Lower leg skin (tissue), 4 donors: ENCODE measurements at regions not wholly inside any gene's neighbourhood (a gene's known extent, or its start where the extent isn't known, plus 50 kb on each side); places are given as distances from the start of the nearest gene placed in this dataset.

ENCODE experiments used
- DNase-seq, 2 donors: peaks; one replicate each; pipeline ENCODE4 v3.0.0-alpha.2; 2019; ENCODE audit warnings: low spot score in 2 of 2
- H3K4me3 ChIP-seq: fragments of 200-600 bp; sonication (generic); 2 replicates; pipeline ENCODE4 v1.5.1; 2017; ENCODE audit warnings: mild to moderate bottlenecking, low read depth; ENCODE audit not compliant: poor library complexity, severe bottlenecking
- CTCF ChIP-seq, 3 donors: fragments of 450-650 bp; IDR thresholded peaks; one replicate each; pipeline ENCODE4 v1.5.1; 2016; ENCODE audit warnings: antibody characterized with exemption in 3 of 3, mild to moderate bottlenecking in 3 of 3, moderate library complexity in 2 of 3
- POLR2A ChIP-seq, 2 donors: fragments of 450-650 bp; IDR thresholded peaks; one replicate each; pipeline ENCODE4 v1.6.1; 2016 to 2017; ENCODE audit warnings: antibody characterized with exemption in 2 of 2, mild to moderate bottlenecking in 1 of 2, moderate library complexity in 1 of 2
- WGBS, 2 donors: methylation state at CpG; one replicate each; pipeline ENCODE4 v1.1.5; 2018; 5-methylcytosine and 5-hydroxymethylcytosine counted together
- intact Hi-C: fragments of 100-400 bp; cut with DNase I; formaldehyde crosslinking; loops from one replicate; pipeline ENCODE4 v1.15.0; 2023; ENCODE audit warnings: low total_unique reads

GRCh38 chr15:62573876-62574275, 408.8 kb upstream of the C2CD4B start:
- DNase-seq, result no peak
- no peak for TF ChIP-seq CTCF (IDR thresholded peaks at IDR 0.05)
- no peak for TF ChIP-seq POLR2A (IDR thresholded peaks at IDR 0.05)
- WGBS, 2 donors, result 91 to 93% methylated on average over 3 of the region's 3 CpGs
- H3K4me3 ChIP-seq, result no peak overlapping the region
- intact Hi-C loops, result no loop called here

GRCh38 chr15:62578546-62578945, 413.5 kb upstream of the C2CD4B start:
- intact Hi-C loops, result no loop called here
- no peak for TF ChIP-seq POLR2A (IDR thresholded peaks at IDR 0.05)
- TF ChIP-seq CTCF (IDR thresholded peaks at IDR 0.05), result no peak
- no peak overlapping the region for H3K4me3 ChIP-seq
- 93 to 99% methylated on average over 6 of the region's 6 CpGs for WGBS, 2 donors
- no peak for DNase-seq

- WGBS, 2 donors, result 83 to 85% methylated on average over 1 of the region's 1 CpG
Observed at GRCh38 chr15:62578960-62579359, 413.9 kb upstream of the C2CD4B start.

GRCh38 chr15:62579842-62580241, 414.8 kb upstream of the C2CD4B start:
- no peak for DNase-seq
- H3K4me3 ChIP-seq, result no peak overlapping the region
- 87 to 88% methylated on average over 4 to 5 of the region's 5 CpGs for WGBS, 2 donors
- intact Hi-C loops, result no loop called here
- TF ChIP-seq CTCF (IDR thresholded peaks at IDR 0.05) (no peak), POLR2A (IDR thresholded peaks at IDR 0.05) (no peak)

More at GRCh38 chr15:62578960-62579359, 413.9 kb upstream of the C2CD4B start:
- DNase-seq, result no peak
- H3K4me3 ChIP-seq, result no peak overlapping the region
- TF ChIP-seq POLR2A (IDR thresholded peaks at IDR 0.05) (no peak), CTCF (IDR thresholded peaks at IDR 0.05) (no peak)
- intact Hi-C loops, result no loop called here

- intact Hi-C loops, result no loop called here
- TF ChIP-seq CTCF (IDR thresholded peaks at IDR 0.05), result no peak
- TF ChIP-seq POLR2A (IDR thresholded peaks at IDR 0.05), result no peak
- no peak overlapping the region for H3K4me3 ChIP-seq
- DNase-seq, result no peak
- 51 to 62% methylated on average over 2 of the region's 2 CpGs for WGBS, 2 donors
Observed at GRCh38 chr15:62582580-62582979, 417.5 kb upstream of the C2CD4B start.
